Osteoblast (primary cell): ENCODE measurements at regions not wholly inside any gene's neighbourhood (a gene's known extent, or its start where the extent isn't known, plus 50 kb on each side); places are given as distances from the start of the nearest gene placed in this dataset.

Source experiments
- DNase-seq: peaks from one replicate; pipeline ENCODE4 v3.0.0; 2011; ENCODE audit warnings: low spot score, mixed read lengths; ENCODE audit not compliant: insufficient read length; ENCODE audit errors: missing footprints
- H2AFZ ChIP-seq: 2 replicates; pipeline ENCODE4 v1.6.0; 2011; ENCODE audit warnings: mild to moderate bottlenecking, low read length
- H3K27ac ChIP-seq: 2 replicates; pipeline ENCODE4 v1.5.1; 2011; ENCODE audit warnings: mild to moderate bottlenecking, low read depth, low read length, moderate library complexity
- H3K27me3 ChIP-seq: 2 replicates; pipeline ENCODE4 v1.6.0; 2012; ENCODE audit warnings: mild to moderate bottlenecking, control low read depth, inconsistent platforms, low read length, moderate library complexity; ENCODE audit not compliant: insufficient read depth
- H3K36me3 ChIP-seq: 2 replicates; pipeline ENCODE4 v1.5.1; 2011; ENCODE audit warnings: mild to moderate bottlenecking, low read length, control low read depth, moderate library complexity; ENCODE audit not compliant: insufficient read depth
- H3K4me1 ChIP-seq: 2 replicates; pipeline ENCODE4 v1.5.1; 2011; ENCODE audit warnings: mild to moderate bottlenecking, low read length, control low read depth, moderate library complexity; ENCODE audit not compliant: insufficient read depth
- H3K4me2 ChIP-seq: 2 replicates; pipeline ENCODE4 v1.6.0; 2011; ENCODE audit warnings: mild to moderate bottlenecking, low read length; ENCODE audit not compliant: insufficient read depth
- H3K4me3 ChIP-seq: fragments of 200-600 bp; sonication (generic); 3 replicates; pipeline ENCODE4 v1.5.1; 2012; ENCODE audit warnings: mild to moderate bottlenecking, low read length, inconsistent platforms; ENCODE audit not compliant: insufficient read depth
- H3K79me2 ChIP-seq: 2 replicates; pipeline ENCODE4 v1.6.0; 2012; ENCODE audit warnings: mild to moderate bottlenecking, low read length, control low read depth, inconsistent platforms; ENCODE audit not compliant: insufficient read depth
- H3K9me3 ChIP-seq: 2 replicates; pipeline ENCODE4 v1.5.1; 2011; ENCODE audit warnings: low read depth, low read length, control low read depth
- H4K20me1 ChIP-seq: 2 replicates; pipeline ENCODE4 v1.6.0; 2012; ENCODE audit warnings: mild to moderate bottlenecking, low read length, control low read depth; ENCODE audit not compliant: insufficient read depth
- CTCF ChIP-seq: IDR thresholded peaks from 2 replicates; pipeline ENCODE4 v1.5.1; 2011; ENCODE audit warnings: mild to moderate bottlenecking, low read depth, low read length, moderate library complexity; ENCODE audit errors: extremely low read depth

- Histone ChIP-seq H3K4me1 (peaks cover 10% of the 10 kb centered on the region), H4K20me1 (no peaks in the 10 kb centered on the region), H2AFZ (no peak overlapping the region), H3K9me3 (no peaks in the 10 kb centered on the region), H3K4me3 (no peak overlapping the region), H3K4me2 (no peak overlapping the region), H3K36me3 (no peaks in the 10 kb centered on the region), H3K79me2 (no peaks in the 10 kb centered on the region), H3K27ac (no peak overlapping the region), H3K27me3 (peaks cover 16% of the 10 kb centered on the region)
- TF ChIP-seq CTCF = no peak
- no peak for DNase-seq
These were observed 185.5 kb upstream of the PMEPA1 start for GRCh38 chr20:57895161-57895855.

GRCh38 chr20:57894522-57894921, 184.7 kb upstream of the PMEPA1 start:
- DNase-seq = no peak
- Histone ChIP-seq H2AFZ (no peak overlapping the region), H3K9me3 (no peaks in the 10 kb centered on the region), H4K20me1 (no peaks in the 10 kb centered on the region), H3K4me2 (no peak overlapping the region), H3K36me3 (no peaks in the 10 kb centered on the region), H3K79me2 (no peaks in the 10 kb centered on the region), H3K4me1 (peaks cover 5% of the 10 kb centered on the region), H3K27me3 (peaks cover 16% of the 10 kb centered on the region), H3K4me3 (no peak overlapping the region), H3K27ac (no peak overlapping the region)
- TF ChIP-seq CTCF = no peak

- no peaks in the 10 kb centered on the region for H4K20me1 ChIP-seq
- H3K4me3 ChIP-seq = no peak overlapping the region
- H3K27me3 ChIP-seq = peaks cover 16% of the 10 kb centered on the region
- no peak overlapping the region for H3K27ac ChIP-seq
- H3K9me3 ChIP-seq = no peaks in the 10 kb centered on the region
- TF ChIP-seq CTCF = no peak
- H3K4me2 ChIP-seq = no peak overlapping the region
- H3K4me1 ChIP-seq = peaks cover under 1% of the 10 kb centered on the region
- no peak for DNase-seq
- no peak overlapping the region for H2AFZ ChIP-seq
- no peaks in the 10 kb centered on the region for H3K36me3 ChIP-seq
- no peaks in the 10 kb centered on the region for H3K79me2 ChIP-seq
These were observed 184.3 kb upstream of the PMEPA1 start for GRCh38 chr20:57894096-57894495.

GRCh38 chr20:57893366-57893999, 183.7 kb upstream of the PMEPA1 start:
- Histone ChIP-seq H3K79me2 (no peaks in the 10 kb centered on the region), H3K36me3 (no peaks in the 10 kb centered on the region), H3K4me1 (no peaks in the 10 kb centered on the region), H4K20me1 (no peaks in the 10 kb centered on the region), H3K4me3 (no peak overlapping the region), H3K9me3 (no peaks in the 10 kb centered on the region), H3K27me3 (peaks cover 11% of the 10 kb centered on the region), H3K4me2 (no peak overlapping the region), H3K27ac (no peak overlapping the region), H2AFZ (no peak overlapping the region)
- no peak for TF ChIP-seq CTCF
- DNase-seq = no peak
